Left forelimb (tissue), 1 donor: ENCODE measurements at regions not wholly inside any gene's neighbourhood (a gene's known extent, or its start where the extent isn't known, plus 50 kb on each side); places are given as distances from the start of the nearest gene placed in this dataset.

Experiments
- DNase-seq: peaks from one replicate; pipeline ENCODE4 v3.0.0-alpha.2; 2018; ENCODE audit warnings: low spot score

- no peak for DNase-seq
Measured at GRCh38 chr13:26456650-26457049, 100.8 kb upstream of the WASF3 start.

- DNase-seq, result no peak
Measured at GRCh38 chr13:26457212-26457611, 100.3 kb upstream of the WASF3 start.

DNA sequence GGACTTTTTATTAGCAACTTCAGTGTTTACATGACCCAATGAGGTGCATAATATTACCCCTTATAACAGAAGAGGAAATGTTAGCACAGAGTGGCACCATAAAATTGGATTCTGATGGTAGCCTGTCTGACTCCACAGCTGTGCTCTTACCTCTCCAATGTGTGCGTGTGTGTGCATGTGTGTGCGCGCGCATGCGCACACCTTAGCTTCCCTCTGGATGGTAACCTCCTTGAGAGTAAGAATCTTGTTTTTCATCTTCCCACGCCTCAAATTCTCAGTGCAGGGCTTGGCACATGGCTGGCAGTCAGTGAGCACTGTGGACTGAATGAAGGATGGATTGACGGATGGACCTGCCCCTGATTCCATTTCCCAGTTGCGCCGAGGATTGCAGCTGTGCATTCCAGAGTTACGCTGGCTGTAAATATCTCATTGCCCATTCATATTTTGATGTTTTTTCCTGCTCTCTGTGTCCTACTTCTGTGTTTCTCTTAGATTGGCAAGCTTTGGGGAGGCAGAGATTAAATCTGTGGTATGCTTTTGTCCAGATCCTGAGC is 99.2 kb upstream of the WASF3 start:
- no peak for DNase-seq

- no peak for DNase-seq
Measured at GRCh38 chr13:26459276-26460131, 98.0 kb upstream of the WASF3 start.

DNA sequence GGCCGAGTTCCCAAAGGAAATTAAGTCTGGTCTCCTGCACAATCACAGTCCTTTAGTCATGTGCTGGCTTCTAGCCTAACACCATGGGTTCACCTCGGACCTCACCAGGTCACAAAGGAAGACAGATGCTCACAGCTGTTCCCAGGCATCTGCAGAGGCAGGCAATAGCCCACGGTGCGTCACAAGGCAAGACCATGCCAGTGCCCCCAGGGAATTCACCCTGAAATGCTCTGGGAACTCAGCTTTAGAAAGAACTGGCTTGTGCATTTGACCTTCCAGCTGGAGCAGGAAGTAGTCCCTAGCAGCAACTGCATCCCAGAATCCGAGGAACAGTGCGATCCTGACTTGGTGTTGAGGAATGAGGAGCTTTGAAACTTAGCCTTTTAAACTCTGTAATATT is 96.8 kb upstream of the WASF3 start:
- peak; percentile 74 for DNase-seq

DNA sequence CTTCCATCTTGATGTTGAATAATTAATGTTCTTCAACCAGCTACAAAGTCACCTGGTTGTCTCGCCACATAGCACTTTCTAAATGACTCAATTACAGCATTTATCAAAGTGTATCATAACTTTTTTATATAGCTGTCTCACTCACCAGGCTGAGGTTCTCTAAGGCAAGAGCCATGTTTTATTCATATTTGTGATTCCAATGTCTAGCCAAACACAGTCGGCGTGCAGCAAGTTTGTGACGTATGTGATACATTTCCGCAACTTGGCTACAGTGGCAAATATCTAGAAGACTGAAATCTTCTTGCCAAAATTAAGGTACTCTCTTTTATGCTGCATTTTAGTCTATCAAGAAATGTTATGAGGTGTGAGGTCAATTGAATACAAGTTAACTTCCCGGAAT is 94.2 kb upstream of the WASF3 start:
- no peak for DNase-seq

GRCh38 chr13:26463848-26464247 is 93.6 kb upstream of the WASF3 start:
- no peak for DNase-seq

DNA sequence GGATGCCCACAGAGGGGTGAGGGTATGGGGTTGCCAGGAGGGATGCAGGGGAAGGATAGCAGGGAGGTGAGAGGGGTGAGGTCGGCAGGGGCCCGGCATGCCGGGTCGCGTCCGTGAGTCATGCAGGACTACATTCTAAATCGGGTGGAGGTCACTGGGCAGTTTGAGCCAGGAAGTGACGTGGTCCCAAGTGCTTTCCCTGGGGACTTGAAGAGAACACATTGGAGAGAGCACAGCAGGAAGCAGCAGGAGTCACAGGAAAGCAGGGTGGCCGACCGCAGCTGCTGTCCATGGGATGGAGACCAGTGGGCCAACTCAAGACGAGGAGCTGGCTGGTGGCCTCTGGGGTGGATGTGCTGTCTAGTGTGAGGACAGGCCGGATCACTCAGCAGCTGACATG is 92.0 kb upstream of the WASF3 start:
- no peak for DNase-seq

DNA sequence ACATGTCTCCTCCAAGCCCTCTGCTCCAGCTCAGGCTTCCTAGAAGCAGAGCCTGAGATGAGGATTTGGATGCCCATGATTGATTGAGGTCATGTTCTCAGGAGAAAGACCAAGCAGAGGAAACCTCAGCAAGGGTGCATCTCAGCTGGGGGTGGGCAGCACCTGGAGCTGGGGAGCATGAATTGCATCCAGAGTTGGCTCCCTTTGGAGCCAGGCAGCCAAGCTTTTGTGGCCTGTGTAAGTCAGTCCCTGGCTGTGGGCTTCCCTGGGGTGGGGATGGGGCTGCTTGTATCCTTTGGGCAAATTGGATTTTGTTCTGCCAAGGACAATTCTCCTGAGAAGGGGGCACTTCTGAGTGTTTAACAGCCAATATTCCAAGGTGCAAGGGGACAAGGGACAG is 91.5 kb upstream of the WASF3 start:
- no peak for DNase-seq

DNA sequence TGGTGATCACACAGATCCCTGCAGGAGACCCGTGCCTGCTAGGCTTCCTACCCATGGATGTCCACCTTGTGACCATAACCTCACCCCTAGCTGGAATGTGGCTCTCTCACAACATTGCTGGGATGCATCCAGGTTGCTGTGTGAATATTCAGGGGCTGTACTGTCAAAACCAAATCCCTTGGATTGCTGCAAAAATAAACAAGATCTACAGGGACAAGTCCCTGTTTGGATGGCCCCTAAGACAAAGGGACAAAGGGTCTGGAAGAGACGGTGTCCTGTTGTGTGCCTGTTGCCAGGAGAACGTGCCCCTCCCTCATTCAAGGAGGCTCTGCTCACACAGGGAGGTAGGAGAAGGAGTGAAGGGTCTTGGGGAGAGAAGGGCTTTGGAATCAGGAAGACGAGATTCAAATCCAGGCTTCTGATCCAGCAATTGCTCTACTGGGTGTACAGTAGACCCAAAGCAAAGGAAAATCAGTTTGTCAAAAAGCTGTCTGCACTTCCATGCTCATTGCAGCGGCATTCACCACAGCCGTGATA is 89.2 kb upstream of the WASF3 start:
- no peak for DNase-seq

DNA sequence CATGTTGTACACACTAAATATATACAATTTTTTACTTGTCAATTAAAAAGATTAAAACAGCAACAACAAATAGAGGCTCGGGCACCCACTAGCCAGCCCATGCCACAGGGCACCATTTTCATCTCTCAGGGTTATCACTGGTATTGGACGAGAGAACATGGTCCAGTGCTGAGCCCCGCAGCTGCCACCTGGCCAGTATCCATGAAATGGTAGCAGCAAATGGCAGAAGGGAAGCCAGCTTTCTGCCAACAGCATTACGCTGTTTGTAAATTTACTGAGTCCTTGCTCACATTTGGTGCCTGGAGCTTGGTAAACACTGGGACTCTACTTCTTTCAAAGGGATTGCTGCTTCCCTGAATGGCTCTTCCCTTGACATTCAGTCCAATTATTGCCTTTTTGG is 87.9 kb upstream of the WASF3 start:
- no peak for DNase-seq

GRCh38 chr13:26471807-26472206 is 85.7 kb upstream of the WASF3 start:
- DNase-seq, result no peak

DNA sequence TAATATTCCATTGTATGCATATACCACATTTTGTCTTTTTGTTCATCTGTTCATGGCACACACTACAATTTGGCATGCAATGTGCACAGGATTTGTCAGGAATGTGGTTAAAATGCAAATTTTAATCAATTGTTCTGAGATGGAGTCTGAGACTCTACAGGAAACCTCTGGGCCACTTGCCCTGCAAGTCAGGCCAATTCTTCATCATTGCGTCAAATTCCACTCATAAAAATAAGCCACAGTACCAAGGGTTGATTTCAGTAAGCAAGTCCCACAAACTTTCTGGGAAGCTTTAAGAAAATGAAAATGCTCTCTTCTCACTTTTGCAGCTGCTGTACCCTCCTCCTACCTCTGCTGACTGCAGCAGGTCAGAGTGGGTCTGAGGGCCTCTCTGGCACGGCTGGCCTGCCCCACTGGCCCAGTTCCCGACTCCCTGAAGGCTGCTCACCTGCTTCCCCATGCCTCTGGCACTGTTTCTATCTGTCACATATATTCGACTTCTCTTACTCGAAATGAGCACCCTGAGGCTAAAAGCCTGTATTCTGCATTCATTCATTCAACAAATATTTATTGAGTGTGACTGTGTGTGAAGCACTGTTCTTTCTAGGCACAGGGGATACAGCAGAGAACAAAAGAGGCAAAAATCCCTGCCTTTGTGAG is 83.8 kb upstream of the WASF3 start:
- DNase-seq, result no peak

GRCh38 chr13:26474286-26474685 is 83.2 kb upstream of the WASF3 start:
- DNase-seq, result no peak

DNA sequence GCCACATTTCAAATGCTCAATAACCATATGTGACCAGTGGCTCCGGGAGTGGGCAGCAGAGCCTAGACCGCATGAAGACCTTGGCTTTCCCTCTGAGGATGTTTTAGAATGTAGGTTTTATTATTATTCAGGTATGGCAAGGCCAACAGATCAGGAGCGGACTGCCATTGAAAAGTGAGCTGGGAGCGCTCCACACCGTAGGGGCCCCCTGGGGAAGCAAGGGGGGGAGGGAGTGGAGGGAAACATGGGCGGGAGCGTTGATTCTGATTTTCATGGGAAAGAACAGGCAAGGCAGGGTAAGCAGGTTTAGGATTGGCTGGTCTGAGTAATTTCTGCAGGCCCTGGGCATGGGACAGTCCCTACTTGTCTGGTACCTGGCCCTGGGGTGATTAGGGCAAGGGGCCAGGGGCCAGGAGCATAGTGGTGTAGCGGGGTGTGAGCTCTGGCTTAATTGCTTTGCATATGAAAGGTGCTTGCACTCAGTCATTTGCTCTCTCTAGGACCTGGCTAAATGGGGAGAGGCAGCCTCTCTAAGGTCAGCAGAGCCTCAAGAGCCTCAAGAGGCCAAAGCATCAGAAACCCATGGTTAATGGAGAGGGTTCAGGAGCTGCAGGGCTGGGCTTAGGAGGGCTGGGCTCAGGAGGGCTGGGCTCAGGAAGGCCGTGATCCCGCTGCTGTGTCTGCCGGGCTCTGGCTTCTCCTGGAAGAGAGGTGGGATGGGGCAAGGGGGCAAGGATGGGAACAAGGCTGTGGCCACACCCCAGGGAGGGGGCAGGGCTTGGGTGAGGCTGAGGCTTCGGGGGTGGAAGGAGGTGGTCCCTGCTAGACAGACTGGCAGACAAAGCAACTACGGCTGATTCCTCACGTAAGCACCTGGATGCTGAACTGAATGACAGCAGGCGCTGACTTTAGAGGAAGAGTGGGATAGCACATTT is 82.0 kb upstream of the WASF3 start:
- no peak for DNase-seq

DNA sequence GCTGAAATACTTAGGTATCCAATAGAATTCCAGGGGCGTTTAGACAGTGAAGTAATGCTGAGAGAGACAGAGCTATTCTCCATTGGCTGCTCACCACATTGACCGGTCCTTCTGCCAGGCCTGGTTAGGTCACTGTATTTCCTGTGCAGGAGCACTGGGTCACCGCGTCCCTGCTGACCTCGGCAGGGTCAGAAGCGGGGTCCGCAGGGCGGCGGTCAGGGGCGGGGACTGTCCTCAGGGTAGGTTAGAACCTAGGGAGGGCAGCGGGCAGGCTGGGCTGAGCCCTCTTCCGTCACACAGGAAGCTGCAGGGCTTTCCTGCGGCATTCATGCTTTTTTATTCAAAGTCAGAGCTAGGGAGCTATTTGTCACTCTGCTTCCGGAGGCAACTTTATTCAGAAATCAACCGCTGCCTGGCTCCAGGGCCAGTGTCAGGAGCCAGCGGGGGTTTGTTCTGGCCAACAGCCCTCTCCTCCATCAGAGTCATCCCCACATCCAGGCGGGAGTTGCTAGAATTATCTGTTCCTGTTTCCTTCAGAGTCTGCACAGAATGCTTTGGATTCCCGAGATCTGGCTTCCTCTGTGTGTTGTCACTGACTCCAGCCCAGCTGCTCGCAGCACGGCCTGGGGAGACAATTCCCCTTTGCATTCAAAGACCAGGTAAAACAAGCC is 81.2 kb upstream of the WASF3 start:
- no peak for DNase-seq

GRCh38 chr13:26476782-26477142 is 80.7 kb upstream of the WASF3 start:
- DNase-seq, result no peak

DNA sequence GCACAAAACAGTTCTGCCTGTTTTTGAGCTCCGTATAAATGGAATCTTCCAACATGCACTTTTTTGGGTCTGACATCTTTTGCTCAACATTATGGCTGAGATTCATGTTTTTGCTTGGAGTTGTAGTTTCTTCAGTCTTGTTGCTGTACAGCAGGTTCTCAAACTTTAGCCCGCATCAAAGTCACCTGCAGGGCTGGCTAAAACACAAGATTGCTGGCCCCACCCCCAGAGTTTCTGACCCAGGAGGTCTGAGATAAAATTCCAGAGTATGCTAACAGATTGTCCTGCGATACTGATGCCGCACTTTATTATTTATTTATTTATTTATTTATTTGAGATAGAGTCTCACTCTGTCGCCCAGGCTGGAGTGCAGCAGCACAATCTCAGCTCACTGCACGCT is 79.8 kb upstream of the WASF3 start:
- DNase-seq, result no peak

DNA sequence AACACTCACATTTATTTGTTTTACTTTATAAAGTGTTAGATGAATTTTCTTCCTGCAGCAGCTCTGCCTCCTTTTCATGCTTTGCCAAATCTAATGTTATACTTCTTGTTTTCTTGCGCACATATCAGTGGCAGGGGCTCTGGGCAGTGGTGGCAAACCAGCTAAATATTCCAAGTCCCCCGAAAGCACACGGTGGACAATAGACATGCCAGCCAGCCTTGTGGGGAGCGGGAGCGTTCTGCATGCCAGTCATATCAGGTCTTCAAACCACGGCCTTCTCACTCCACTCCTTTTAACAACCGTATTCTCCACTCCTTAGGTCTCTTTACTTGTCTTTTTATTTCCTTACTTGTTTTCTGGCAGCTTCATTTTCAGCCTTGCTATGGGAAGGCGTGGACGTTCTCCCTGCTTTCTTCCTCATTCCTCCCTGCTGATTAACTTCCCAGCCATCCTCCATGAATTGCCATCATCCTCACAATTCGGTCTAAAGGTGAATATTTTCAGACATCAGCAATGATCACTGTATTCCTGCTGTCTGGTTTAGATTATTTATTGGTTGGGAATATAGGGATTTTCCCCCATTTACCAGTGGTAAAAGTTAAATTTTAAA is 77.1 kb upstream of the WASF3 start:
- no peak for DNase-seq

DNA sequence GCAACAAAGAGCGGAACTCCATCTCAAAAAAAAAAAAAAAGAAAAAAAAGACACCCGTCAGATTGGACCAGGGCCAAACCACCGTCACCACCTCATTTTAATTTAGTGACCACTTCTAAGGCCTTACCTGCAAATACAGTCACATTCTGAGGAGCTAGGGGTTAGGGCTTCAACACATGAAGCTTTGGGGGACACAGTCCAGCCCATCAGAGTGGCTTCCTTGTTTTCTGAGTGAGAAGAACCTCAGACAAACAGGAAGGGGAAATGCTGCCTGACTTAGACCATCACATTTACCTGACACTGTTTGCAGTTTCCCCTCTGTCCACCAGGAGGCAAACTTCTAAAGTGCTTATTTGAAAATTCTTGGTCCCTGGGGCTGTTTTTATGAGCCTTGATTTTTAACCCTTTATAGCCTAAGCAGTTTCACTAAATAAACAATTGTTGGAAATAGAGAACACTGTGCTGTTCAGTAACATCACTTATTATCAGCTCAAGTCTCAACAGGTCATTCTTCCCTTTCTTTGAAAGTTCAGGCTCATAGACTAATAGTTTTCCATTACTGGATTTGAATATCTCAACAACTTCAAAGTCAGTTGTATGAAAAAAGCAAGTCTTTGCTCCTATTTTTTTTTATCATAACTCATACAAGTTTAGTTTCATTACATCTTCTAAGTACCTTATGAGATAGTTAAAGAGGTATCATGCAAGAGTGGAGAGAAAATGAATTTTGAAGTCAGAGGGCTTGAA is 74.9 kb upstream of the WASF3 start:
- no peak for DNase-seq
